ENCODE measurements at regions not wholly inside any gene's neighbourhood (a gene's known extent, or its start where the extent isn't known, plus 50 kb on each side); places are given as distances from the start of the nearest gene placed in this dataset.

GRCh38 chr2:136334967-136335366 is 217.0 kb upstream of the CXCR4 start:
- TF ChIP-seq EZH2 (IDR thresholded peaks at IDR 0.05; ENCODE audit: borderline replicate concordance, low read length) (no peak), CTCF (IDR thresholded peaks at IDR 0.05; ENCODE audit: low read length) (no peak)
